Central memory CD8-positive, alpha-beta T cell (primary cell): ENCODE measurements at regions not wholly inside any gene's neighbourhood (a gene's known extent, or its start where the extent isn't known, plus 50 kb on each side); places are given as distances from the start of the nearest gene placed in this dataset.

Source experiments
- ATAC-seq: fragments of 150-1000 bp; cut with Tn5 transposase; replicated peaks from 2 replicates; pipeline ENCODE4 v1.10.0; 2022; ENCODE audit warnings: mild to moderate bottlenecking, moderate FRiP score, moderate number of reproducible peaks; ENCODE audit not compliant: poor library complexity, severe bottlenecking; ENCODE audit errors: extremely low read depth
- DNase-seq, 2 donors: peaks; one replicate each; pipeline ENCODE4 v3.0.0; 2021; ENCODE audit warnings: low spot score in 2 of 2
- H3K27ac Mint-ChIP-seq: one replicate; pipeline ENCODE4 v1.8.0; 2022; ENCODE audit warnings: low read depth, mild to moderate bottlenecking, moderate library complexity, mixed read lengths
- H3K27me3 Mint-ChIP-seq: one replicate; pipeline ENCODE4 v1.8.0; 2022; ENCODE audit warnings: mixed read lengths
- H3K36me3 Mint-ChIP-seq: one replicate; pipeline ENCODE4 v1.8.0; 2022; ENCODE audit warnings: mild to moderate bottlenecking, moderate library complexity, mixed read lengths; ENCODE audit not compliant: insufficient read depth
- H3K4me1 Mint-ChIP-seq: one replicate; pipeline ENCODE4 v1.8.0; 2022; ENCODE audit warnings: mixed read lengths
- H3K4me3 Mint-ChIP-seq: one replicate; pipeline ENCODE4 v1.8.0; 2022; ENCODE audit warnings: mild to moderate bottlenecking, moderate library complexity, mixed read lengths
- H3K9me3 Mint-ChIP-seq: one replicate; pipeline ENCODE4 v1.8.0; 2022; ENCODE audit warnings: mixed read lengths

DNA sequence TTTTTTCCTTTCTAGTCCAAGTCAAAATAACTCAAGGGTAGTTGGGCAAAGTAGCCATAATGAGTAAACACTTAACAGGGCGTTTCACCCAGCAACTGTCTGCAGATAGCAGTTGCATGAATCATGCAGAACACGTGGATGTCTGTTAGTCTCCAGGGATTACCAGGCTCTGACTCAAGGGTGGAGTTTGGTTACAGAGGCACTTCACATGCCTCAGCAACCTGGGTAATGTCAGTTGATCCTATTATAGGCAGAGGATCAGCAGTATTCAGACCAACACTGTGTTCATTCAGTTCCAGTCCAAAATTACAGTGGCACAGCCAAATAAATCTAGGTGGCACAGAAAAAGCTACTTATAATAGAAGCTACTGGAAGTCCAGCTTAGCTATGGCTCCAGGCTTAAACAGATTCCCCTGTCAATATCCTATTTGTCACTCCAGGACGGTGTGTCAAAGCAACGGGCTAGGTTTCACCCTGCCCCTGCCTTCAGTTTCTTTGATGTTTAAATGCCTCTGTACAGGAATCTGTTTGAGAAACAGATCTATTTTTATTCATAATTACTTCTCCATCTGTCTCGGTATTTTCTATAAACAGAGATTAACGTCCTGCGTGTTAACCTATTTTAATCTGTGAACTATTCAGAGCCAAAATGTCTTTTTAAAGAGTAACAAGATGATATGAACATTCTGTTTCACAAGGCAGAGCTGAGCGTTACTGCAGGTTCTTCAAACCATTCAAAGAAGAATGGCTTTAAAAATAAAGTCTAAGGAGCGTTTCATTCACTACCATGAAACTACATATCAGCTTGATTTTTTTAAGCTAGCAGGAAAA, 162.6 kb upstream of the AKR1E2 start:
- H3K36me3 Mint-ChIP-seq: no peaks in the 10 kb centered on the region
- DNase-seq (no peak), ATAC-seq (no peak)
- peaks cover 40% of the 10 kb centered on the region for H3K27me3 Mint-ChIP-seq
- H3K9me3 Mint-ChIP-seq: no peaks in the 10 kb centered on the region
- H3K27ac Mint-ChIP-seq: no peak overlapping the region
- no peaks in the 10 kb centered on the region for H3K4me1 Mint-ChIP-seq
- H3K4me3 Mint-ChIP-seq: no peak overlapping the region

GRCh38 chr10:4662576-4663161, 163.3 kb upstream of the AKR1E2 start:
- no peak for ATAC-seq
- Mint-ChIP-seq H3K9me3 (no peaks in the 10 kb centered on the region), H3K4me3 (no peak overlapping the region), H3K4me1 (no peaks in the 10 kb centered on the region), H3K27me3 (peaks cover 40% of the 10 kb centered on the region), H3K27ac (no peak overlapping the region), H3K36me3 (no peaks in the 10 kb centered on the region)
- no peak for DNase-seq

GRCh38 chr10:4661511-4662255, 164.3 kb upstream of the AKR1E2 start:
- no peaks in the 10 kb centered on the region for H3K9me3 Mint-ChIP-seq
- peaks cover 40% of the 10 kb centered on the region for H3K27me3 Mint-ChIP-seq
- no peak overlapping the region for H3K4me3 Mint-ChIP-seq
- no peak for DNase-seq
- no peak for ATAC-seq
- no peaks in the 10 kb centered on the region for H3K4me1 Mint-ChIP-seq
- no peaks in the 10 kb centered on the region for H3K36me3 Mint-ChIP-seq
- H3K27ac Mint-ChIP-seq: no peak overlapping the region

DNA sequence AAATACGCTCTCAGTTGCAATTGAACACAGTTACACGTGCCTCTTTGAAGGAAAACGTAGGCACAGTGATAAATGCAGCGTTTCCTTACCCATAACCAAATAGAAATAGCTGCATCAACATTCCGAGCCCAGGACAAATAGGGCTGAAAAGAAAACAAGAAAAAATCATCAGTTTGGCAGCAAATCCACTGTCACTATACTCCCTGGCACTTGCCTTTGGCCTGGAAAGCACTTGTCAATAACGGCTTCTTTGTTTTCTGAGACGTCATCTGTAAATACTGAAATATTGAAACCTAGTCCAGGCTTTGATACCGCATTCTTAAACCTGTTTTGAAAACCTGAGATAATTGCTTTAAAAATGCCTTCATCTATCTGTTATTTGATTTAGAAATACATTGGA, 167.2 kb upstream of the AKR1E2 start:
- Mint-ChIP-seq H3K4me3 (no peak overlapping the region), H3K27ac (no peak overlapping the region), H3K4me1 (no peaks in the 10 kb centered on the region), H3K36me3 (no peaks in the 10 kb centered on the region), H3K27me3 (peaks cover 40% of the 10 kb centered on the region), H3K9me3 (no peaks in the 10 kb centered on the region)
- DNase-seq (no peak), ATAC-seq (no peak)

GRCh38 chr10:4656576-4657194, 169.3 kb upstream of the AKR1E2 start:
- DNase-seq: no peak
- no peak for ATAC-seq
- Mint-ChIP-seq H3K4me1 (peaks cover 5% of the 10 kb centered on the region), H3K9me3 (no peaks in the 10 kb centered on the region), H3K36me3 (no peaks in the 10 kb centered on the region), H3K27me3 (peaks cover 30% of the 10 kb centered on the region), H3K27ac (no peak overlapping the region), H3K4me3 (no peak overlapping the region)

DNA sequence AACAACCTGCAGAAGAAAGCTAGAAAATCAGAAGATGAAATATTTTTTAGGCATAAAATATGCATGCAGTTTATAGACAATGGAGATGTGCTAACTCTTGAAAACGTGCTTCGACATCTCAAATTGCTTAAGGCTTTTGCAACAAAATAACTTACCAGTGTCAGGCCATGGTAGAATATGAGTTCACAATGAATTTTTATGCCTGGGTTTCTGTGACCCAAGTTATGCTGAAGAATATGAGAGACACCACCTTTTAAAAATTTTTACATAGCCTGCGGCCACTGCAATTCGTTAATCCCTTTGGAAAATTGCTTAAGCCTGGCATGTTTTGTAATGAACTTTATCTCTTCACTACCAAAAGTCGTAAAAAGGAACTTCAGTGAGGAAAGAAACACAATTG, 170.1 kb upstream of the AKR1E2 start:
- DNase-seq (no peak), ATAC-seq (no peak)
- no peaks in the 10 kb centered on the region for H3K36me3 Mint-ChIP-seq
- H3K27ac Mint-ChIP-seq: no peak overlapping the region
- peaks cover 24% of the 10 kb centered on the region for H3K27me3 Mint-ChIP-seq
- no peak overlapping the region for H3K4me3 Mint-ChIP-seq
- peaks cover 5% of the 10 kb centered on the region for H3K4me1 Mint-ChIP-seq
- H3K9me3 Mint-ChIP-seq: no peaks in the 10 kb centered on the region

DNA sequence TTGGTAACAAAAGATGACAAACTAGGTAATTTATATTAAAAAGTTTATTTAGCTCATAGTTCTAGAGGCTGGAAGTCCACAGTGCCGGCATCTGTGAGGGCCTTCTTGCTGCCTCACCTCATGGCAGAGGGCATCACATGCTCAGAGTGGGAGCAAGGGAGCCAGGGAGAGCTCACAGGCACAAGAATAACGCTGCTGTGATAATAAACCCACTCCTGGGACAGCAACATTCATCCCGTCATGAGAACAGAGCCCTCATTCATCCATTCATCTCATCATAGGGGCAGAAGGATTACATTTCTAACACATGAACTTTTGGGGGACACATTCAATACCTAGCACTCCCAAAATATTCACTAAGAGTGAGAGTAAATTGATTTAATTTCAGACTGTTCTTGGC, 170.6 kb upstream of the AKR1E2 start:
- no peak for DNase-seq
- Mint-ChIP-seq H3K4me1 (peaks cover 5% of the 10 kb centered on the region), H3K4me3 (no peak overlapping the region), H3K9me3 (no peaks in the 10 kb centered on the region), H3K27ac (no peak overlapping the region), H3K36me3 (no peaks in the 10 kb centered on the region), H3K27me3 (peaks cover 19% of the 10 kb centered on the region)
- no peak for ATAC-seq

DNA sequence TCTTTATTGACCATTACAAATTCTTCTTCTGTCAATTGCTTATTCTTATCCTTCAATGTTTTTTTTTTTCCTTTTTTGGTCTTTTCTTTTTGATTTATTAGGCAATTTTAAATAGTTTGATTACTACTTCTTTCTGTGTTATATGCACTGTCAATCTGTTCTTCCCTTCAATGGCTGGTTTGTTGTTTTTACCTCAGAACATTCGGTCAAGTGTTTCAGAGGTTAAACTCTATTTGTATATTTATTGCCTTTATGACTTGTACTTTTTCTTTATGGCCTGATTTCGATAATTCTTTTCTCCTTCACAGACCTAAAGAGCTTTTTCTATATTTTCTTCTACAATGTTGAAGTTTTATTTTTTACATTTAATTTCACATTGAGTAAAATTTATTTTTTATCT, 171.5 kb upstream of the AKR1E2 start:
- H3K4me3 Mint-ChIP-seq: no peak overlapping the region
- peaks cover 5% of the 10 kb centered on the region for H3K4me1 Mint-ChIP-seq
- H3K9me3 Mint-ChIP-seq: no peaks in the 10 kb centered on the region
- no peak overlapping the region for H3K27ac Mint-ChIP-seq
- no peaks in the 10 kb centered on the region for H3K36me3 Mint-ChIP-seq
- ATAC-seq: no peak
- H3K27me3 Mint-ChIP-seq: peaks cover 10% of the 10 kb centered on the region
- no peak for DNase-seq

- Mint-ChIP-seq H3K27me3 (no peaks in the 10 kb centered on the region), H3K4me3 (no peak overlapping the region), H3K9me3 (no peaks in the 10 kb centered on the region), H3K4me1 (peaks cover 5% of the 10 kb centered on the region), H3K36me3 (no peaks in the 10 kb centered on the region), H3K27ac (no peak overlapping the region)
- DNase-seq (no peak), ATAC-seq (no peak)
Observed at GRCh38 chr10:4653160-4653559, 172.8 kb upstream of the AKR1E2 start.

DNA sequence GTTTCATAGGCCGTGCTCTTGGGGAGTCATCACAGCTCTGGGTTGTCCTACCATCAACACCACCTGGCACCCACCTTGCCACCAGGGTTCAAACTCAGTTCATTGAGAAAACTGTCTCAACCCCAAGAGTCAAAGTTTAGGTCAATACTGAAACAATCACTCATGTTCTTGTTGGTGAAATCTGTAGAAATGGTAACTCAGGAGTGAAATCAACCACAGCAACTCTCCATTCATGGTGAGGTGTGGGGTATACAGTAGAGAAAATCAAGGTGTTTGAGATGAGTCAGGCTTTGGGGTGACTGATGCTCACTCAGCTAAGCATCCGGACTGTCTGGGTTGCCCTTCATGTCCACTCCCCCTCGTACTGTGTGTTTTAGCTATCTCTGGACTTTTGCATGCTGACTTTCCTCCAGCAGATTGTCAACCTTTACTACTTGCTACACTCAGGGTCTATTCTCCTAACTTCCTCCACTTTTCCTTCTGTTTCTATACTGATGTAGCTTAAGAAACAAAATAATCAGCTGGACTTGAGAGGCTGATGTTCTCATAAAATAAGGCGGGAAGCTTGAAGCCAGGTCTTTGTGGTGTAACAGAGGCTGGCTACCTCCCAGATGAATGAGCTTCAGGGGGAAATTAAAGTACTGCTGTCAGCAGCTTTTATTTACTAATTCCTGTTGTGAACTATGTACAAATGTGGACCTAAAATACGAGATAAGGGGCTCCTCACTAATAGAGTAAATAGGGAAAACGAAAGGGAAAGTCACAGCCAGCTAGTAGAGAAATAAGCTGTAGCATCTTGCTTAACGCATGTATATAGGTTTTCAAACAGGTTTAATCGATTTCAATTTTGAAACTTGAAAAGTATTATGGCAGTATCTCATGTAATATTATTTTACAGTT, 173.6 kb upstream of the AKR1E2 start:
- ATAC-seq (no peak), DNase-seq (no peak)
- Mint-ChIP-seq H3K4me3 (no peak overlapping the region), H3K4me1 (peaks cover 5% of the 10 kb centered on the region), H3K36me3 (no peaks in the 10 kb centered on the region), H3K27ac (no peak overlapping the region), H3K27me3 (no peaks in the 10 kb centered on the region), H3K9me3 (no peaks in the 10 kb centered on the region)

DNA sequence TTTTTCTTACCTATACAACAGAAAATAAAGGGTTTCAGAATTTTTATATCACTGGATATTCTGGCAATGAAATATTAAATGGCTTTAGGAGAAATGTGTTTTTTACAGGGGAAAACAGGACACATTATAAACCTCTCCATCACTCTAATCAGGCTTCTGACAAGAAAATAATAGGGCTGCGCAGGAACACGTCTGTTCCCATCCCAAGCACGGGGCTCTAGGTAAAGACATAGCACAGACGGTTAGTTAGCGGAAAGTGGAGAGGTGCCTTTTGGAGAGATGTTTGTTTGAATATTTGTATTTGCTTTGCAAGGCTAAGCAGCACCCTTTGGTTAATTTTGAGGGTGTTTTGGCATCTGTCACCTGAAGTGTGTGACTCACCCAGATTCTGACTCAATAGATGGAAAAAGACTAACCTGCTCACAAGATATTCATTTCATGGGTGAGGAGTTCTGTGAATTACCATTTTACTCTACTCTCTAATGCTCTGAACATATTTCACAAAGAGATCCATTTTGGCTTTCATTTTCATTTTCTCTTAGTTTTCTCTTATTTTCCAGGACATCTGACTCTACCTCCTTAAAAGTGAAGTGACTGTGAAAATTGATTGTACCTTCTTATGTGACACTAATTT, 174.5 kb upstream of the AKR1E2 start:
- H3K4me3 Mint-ChIP-seq: no peak overlapping the region
- peaks cover 5% of the 10 kb centered on the region for H3K4me1 Mint-ChIP-seq
- H3K27ac Mint-ChIP-seq: no peak overlapping the region

More for the DNA sequence above, 174.5 kb upstream of the AKR1E2 start:
- Mint-ChIP-seq H3K9me3 (no peaks in the 10 kb centered on the region), H3K36me3 (no peaks in the 10 kb centered on the region), H3K27me3 (no peaks in the 10 kb centered on the region)
- ATAC-seq: no peak
- no peak for DNase-seq
